ENCODE measurements at regions not wholly inside any gene's neighbourhood (a gene's known extent, or its start where the extent isn't known, plus 50 kb on each side); places are given as distances from the start of the nearest gene placed in this dataset.
A peak's percentile ranks its signal among the peaks of the same experiment; 100 is the strongest.

DNA sequence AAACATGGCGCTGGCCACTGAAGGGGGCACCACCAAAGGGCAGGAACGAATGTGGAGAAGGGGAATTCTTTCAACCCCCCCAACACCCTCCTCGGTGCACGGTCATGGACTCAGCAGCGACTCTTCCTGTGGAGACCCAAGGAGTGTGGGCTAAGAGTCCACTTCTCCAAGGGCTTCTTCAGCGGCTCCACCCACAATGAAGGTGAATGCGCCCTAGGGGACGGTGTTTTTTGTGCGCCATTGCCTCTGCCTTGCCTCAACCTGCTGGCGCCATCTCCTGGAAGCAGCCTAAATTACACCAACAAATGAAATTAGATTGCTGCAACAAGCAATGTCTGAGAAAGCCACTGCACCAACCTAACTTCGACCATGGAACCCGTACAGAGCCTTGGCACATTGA lies 169.2 kb upstream of the MAGEB18 start:
- H3K27ac ChIP-seq, result no peak overlapping the region
- TF ChIP-seq, protein P1, sequence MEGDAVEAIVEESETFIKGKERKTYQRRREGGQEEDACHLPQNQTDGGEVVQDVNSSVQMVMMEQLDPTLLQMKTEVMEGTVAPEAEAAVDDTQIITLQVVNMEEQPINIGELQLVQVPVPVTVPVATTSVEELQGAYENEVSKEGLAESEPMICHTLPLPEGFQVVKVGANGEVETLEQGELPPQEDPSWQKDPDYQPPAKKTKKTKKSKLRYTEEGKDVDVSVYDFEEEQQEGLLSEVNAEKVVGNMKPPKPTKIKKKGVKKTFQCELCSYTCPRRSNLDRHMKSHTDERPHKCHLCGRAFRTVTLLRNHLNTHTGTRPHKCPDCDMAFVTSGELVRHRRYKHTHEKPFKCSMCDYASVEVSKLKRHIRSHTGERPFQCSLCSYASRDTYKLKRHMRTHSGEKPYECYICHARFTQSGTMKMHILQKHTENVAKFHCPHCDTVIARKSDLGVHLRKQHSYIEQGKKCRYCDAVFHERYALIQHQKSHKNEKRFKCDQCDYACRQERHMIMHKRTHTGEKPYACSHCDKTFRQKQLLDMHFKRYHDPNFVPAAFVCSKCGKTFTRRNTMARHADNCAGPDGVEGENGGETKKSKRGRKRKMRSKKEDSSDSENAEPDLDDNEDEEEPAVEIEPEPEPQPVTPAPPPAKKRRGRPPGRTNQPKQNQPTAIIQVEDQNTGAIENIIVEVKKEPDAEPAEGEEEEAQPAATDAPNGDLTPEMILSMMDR (conservative IDR thresholded peaks at IDR 0.05), result peak; percentile 65

DNA sequence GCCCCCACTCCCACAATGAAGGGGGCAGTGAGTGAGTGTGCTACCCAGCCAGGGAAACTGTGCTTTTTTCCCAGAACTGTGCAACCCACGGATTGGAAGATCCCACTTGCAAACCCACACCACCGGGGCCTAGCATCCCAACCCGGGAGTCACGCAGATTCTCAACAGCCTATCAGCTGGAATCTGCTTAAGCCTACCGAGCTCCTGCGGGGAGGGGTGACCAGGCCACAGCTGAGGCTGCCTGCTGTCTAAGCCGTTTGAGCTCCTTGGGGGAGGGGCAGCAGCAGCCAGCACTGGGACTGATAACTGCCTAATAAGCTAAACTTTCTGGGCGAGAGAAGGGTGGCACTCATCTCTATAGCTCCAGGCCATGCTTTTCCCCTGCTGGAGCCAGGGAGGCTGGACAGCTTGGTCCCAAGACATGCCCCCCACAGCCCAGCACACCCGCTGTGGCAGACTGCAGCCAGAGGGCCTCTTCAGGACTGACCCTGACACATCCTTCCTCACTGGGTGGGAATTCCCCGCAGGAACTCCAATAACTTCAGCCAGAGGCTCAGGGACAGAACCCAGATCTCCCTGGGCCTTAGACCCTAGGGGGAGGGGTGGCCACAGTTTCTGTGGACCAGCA lies 161.3 kb upstream of the MAGEB18 start:
- no peak overlapping the region for H3K27ac ChIP-seq
- TF ChIP-seq, protein P1 (conservative IDR thresholded peaks at IDR 0.05), result no peak

DNA sequence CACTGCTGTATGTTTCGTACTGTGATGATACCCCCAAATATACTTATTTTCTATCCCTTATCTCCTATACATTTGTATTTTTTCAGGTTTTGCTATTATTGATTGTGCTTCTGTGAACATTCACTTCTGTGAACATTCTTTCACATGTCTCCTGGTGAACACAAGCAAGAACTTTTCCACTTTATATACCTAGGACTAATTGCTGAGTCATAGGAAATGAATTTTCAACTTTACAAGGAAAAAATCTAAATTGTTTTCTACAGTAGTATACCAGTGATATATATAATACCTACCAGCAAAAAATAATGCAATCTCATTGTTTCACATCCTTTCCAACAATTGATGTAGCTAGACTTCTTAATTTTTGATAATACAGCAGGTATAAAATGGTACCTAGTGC lies 139.5 kb upstream of the MAGEB18 start:
- TF ChIP-seq, protein P1 (conservative IDR thresholded peaks at IDR 0.05), result no peak
- no peak overlapping the region for H3K27ac ChIP-seq

DNA sequence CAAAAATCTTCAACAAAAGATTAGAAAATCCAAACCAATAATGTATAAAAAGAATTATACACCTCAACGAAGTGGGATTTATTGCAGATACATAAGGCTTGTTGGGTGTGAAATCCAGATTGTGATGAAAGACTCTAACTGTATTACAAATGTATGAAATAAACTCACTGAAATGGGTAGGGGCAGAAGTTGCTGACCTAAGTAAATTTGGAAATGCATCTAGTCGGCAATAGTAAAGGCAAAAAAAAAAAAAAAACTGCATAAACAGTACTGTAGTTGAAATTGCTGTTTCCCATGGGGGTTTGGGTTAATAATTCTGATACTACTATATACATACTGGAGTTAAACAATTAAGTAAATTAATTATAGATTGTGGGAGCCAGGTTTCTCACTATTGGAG lies 130.7 kb upstream of the MAGEB18 start:
- TF ChIP-seq, protein P1 (conservative IDR thresholded peaks at IDR 0.05), result no peak
- no peak overlapping the region for H3K27ac ChIP-seq

DNA sequence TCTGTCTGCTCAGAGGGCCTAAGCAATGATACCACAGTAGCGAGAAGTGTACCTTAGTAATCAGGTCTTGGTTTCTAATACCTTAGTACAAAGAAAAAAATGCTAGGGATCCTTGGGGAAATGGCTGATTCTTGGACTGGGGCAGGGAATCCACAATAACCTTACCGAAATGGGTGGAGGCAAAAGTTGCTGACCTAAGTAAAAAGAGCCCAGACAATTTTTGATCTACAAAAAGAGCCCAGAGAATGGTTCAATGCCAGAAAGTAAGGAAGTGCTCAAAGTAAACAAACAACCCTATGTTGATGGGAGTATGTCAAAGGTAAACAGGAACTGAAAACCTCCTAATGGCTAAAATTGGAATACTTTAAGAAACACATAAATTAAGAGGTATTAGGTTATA lies 130.1 kb upstream of the MAGEB18 start:
- TF ChIP-seq, protein P1 (conservative IDR thresholded peaks at IDR 0.05), result no peak
- no peak overlapping the region for H3K27ac ChIP-seq

DNA sequence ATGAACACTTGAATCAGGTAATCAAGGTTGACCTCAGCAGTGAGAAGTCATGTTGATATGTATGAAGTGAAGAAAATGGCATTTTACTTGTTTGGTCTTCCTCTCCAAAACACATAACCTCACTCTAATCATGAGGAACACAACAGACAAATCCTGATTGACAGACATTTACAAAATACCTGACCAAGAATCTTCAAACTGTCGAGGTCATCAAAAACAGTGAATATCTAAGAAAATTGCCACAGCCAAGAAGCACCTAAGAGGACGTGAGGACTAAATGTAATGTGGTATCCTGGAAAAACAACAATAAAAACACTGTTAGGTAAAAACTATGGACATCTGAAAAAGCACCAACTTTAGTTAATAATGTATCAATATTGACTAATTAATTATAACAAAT lies 129.5 kb upstream of the MAGEB18 start:
- H3K27ac ChIP-seq, result no peak overlapping the region
- TF ChIP-seq, protein P1 (conservative IDR thresholded peaks at IDR 0.05), result no peak

DNA sequence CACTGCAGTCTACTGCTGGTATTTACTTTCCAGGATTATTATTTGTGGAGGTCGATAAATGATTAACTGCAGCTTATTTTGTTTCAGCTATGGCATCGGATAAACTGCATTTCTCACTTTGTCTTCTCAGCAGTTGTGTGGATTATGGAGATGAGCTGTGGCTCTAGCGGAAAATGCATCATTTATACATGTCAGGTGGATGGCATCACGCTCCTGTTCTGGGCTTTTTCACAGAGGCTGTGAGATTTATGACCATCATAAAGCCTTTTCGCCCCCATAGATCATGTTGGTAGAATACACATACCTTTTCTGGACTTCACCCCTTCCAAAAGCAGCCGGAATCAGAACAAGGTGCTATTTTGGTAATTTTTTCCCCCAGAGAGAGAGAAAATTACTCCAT lies 118.8 kb upstream of the MAGEB18 start:
- no peak overlapping the region for H3K27ac ChIP-seq
- TF ChIP-seq, protein P1 (conservative IDR thresholded peaks at IDR 0.05), result no peak

Data from VCaP (cell line).